ENCODE measurements at regions not wholly inside any gene's neighbourhood (a gene's known extent, or its start where the extent isn't known, plus 50 kb on each side); places are given as distances from the start of the nearest gene placed in this dataset.
"Not testable (repeated sequence)": the region's sequence is repeated elsewhere in the genome, so short reads cannot be mapped to it uniquely, and the experiment has no call there.

GRCh38 chr6:13865141-13865540 lies 50.8 kb upstream of the MCUR1 start:
- no peak overlapping the region for H3K4me3 ChIP-seq (ENCODE audit: low read depth, low read length)
- TF ChIP-seq, protein P1, sequence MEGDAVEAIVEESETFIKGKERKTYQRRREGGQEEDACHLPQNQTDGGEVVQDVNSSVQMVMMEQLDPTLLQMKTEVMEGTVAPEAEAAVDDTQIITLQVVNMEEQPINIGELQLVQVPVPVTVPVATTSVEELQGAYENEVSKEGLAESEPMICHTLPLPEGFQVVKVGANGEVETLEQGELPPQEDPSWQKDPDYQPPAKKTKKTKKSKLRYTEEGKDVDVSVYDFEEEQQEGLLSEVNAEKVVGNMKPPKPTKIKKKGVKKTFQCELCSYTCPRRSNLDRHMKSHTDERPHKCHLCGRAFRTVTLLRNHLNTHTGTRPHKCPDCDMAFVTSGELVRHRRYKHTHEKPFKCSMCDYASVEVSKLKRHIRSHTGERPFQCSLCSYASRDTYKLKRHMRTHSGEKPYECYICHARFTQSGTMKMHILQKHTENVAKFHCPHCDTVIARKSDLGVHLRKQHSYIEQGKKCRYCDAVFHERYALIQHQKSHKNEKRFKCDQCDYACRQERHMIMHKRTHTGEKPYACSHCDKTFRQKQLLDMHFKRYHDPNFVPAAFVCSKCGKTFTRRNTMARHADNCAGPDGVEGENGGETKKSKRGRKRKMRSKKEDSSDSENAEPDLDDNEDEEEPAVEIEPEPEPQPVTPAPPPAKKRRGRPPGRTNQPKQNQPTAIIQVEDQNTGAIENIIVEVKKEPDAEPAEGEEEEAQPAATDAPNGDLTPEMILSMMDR (IDR thresholded peaks at IDR 0.05; ENCODE audit: low read depth, low read length), result no peak

DNA sequence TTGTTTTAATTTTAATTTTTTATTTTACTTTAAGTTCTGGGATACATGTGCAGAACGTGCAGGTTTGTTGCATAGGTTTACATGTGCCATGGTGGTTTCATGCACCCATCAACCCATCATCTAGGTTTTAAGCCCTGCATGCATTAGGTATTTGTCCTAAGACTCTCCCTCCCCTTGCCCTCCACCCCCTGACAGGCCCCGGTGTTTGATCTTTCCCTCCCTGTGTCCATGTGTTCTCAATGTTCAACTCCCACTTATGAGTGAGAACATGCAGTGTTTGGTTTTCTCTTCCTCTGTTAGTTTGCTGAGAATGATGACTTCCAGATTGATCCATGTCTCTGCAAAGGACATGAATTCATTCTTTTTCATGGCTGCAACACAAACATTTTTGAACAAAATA lies 50.3 kb upstream of the MCUR1 start:
- H3K4me3 ChIP-seq (ENCODE audit: low read depth, low read length), result not testable (repeated sequence)
